A549 (cell line): ENCODE measurements at regions not wholly inside any gene's neighbourhood (a gene's known extent, or its start where the extent isn't known, plus 50 kb on each side); places are given as distances from the start of the nearest gene placed in this dataset.

Source experiments
- ATAC-seq, 2 experiments: fragments of 200-7000 bp in 1 of 2; fragments of >200 bp in 1 of 2; cut with Nextera tagmentation in 1 of 2; cut with Tn5 transposase in 1 of 2; 3 replicates each; pipeline versions ENCODE4 v1.8.0 to v1.9.1; 2018 to 2020; ENCODE audit warnings: mild to moderate bottlenecking in 1 of 2, moderate library complexity in 1 of 2
- CTCF ChIA-PET: fragments of 300-600 bp; sonication (Branson Sonifier 250); formaldehyde crosslinking; extraction: SDS; loops from one replicate; lab custom pipeline; 2021; ENCODE audit warnings: antibody characterized with exemption, inconsistent platforms; lab: Yijun Ruan, JAX
- POLR2A ChIA-PET: fragments of 350-600 bp; formaldehyde crosslinking; extraction: SDS; loops from one replicate; lab custom pipeline; 2021; ENCODE audit warnings: antibody characterized with exemption, inconsistent platforms; lab: Yijun Ruan, JAX
- DNase-seq, 2 experiments: peaks; one replicate each; pipeline versions ENCODE4 v3.0.0 to v3.0.0-alpha.2; 2011 to 2016; ENCODE audit warnings: low read depth in 1 of 2, low spot score in 1 of 2
- FAIRE-seq: peaks from 2 replicates; lab custom pipeline; 2011; peaks lifted over from hg19 to GRCh38; lab: Jason Lieb, UNC
- H3K27ac ChIP-seq, 2 experiments: fragments of >200 bp; sonication (Bioruptor Twin); formaldehyde crosslinking; 3 replicates each; pipeline ENCODE4 v1.5.1; 2016 to 2017
- H3K4me1 ChIP-seq: fragments of >200 bp; sonication (Bioruptor Twin); formaldehyde crosslinking; 3 replicates; pipeline ENCODE4 v1.6.1; 2016
- H3K4me2 ChIP-seq: fragments of >200 bp; sonication (Bioruptor Twin); formaldehyde crosslinking; 3 replicates; pipeline ENCODE4 v1.6.1; 2016
- H3K4me3 ChIP-seq: fragments of >200 bp; sonication (Bioruptor Twin); formaldehyde crosslinking; 3 replicates; pipeline ENCODE4 v1.5.1; 2016
- H3K9me3 ChIP-seq: fragments of >200 bp; sonication (Bioruptor Twin); formaldehyde crosslinking; 3 replicates; pipeline ENCODE4 v1.6.1; 2016
- BCL3 ChIP-seq: fragments of >200 bp; sonication (Bioruptor Twin); formaldehyde crosslinking; IDR thresholded peaks from 3 replicates; pipeline ENCODE4 v1.6.1; 2016
- BHLHE40 ChIP-seq: IDR thresholded peaks from 2 replicates; pipeline ENCODE4 v1.6.1; 2012; ENCODE audit warnings: low read depth, low read length, inconsistent platforms
- CEBPB ChIP-seq, 2 experiments: fragments of >200 bp in 1 of 2; sonication (Bioruptor Twin) in 1 of 2; formaldehyde crosslinking in 1 of 2; IDR thresholded peaks; 2 replicates each; pipeline ENCODE4 v1.6.1; 2012 to 2016
- CHD4 ChIP-seq: fragments of 200-600 bp; sonication (generic); IDR thresholded peaks from 2 replicates; pipeline ENCODE4 v1.6.1; 2016; ENCODE audit warnings: antibody characterized with exemption, mild to moderate bottlenecking, borderline replicate concordance
- E2F6 ChIP-seq: IDR thresholded peaks from 2 replicates; pipeline ENCODE4 v1.6.1; 2012; ENCODE audit warnings: low read depth, borderline replicate concordance
- ELK1 ChIP-seq: fragments of 150-350 bp; IDR thresholded peaks from 2 replicates; pipeline ENCODE4 v1.6.1; 2014; ENCODE audit warnings: low read depth, mild to moderate bottlenecking, low read length
- ESRRA ChIP-seq: fragments of 150-350 bp; IDR thresholded peaks from 2 replicates; pipeline ENCODE4 v1.6.1; 2014; ENCODE audit warnings: mild to moderate bottlenecking, low read length, borderline replicate concordance
- FOSB ChIP-seq: fragments of 250-450 bp; sonication (Bioruptor Pico); IDR thresholded peaks from 2 replicates; pipeline ENCODE4 v1.5.0; 2020; ENCODE audit warnings: mild to moderate bottlenecking, moderate library complexity
- FOSL2 ChIP-seq, 2 experiments: fragments of 450-650 bp in 1 of 2; fragments of >200 bp in 1 of 2; sonication (Bioruptor Twin) in 1 of 2; formaldehyde crosslinking; IDR thresholded peaks; 2 replicates each; pipeline versions ENCODE4 v1.5.0 to v1.6.1; 2016 to 2020; ENCODE audit warnings: mild to moderate bottlenecking in 1 of 2, moderate library complexity in 1 of 2
- FOXS1 ChIP-seq: fragments of 250-450 bp; sonication (Bioruptor Pico); IDR thresholded peaks from 2 replicates; pipeline ENCODE4 v1.5.0; 2020; ENCODE audit warnings: mild to moderate bottlenecking, moderate library complexity
- GATA3 ChIP-seq: IDR thresholded peaks from 2 replicates; pipeline ENCODE4 v1.6.1; 2012; ENCODE audit warnings: borderline replicate concordance
- HDAC2 ChIP-seq: fragments of 200-600 bp; sonication (generic); IDR thresholded peaks from 2 replicates; pipeline ENCODE4 v1.6.1; 2016
- HMGXB4 ChIP-seq: fragments of 250-450 bp; sonication (Bioruptor Pico); IDR thresholded peaks from 2 replicates; pipeline ENCODE4 v1.5.0; 2021; ENCODE audit warnings: mild to moderate bottlenecking, moderate library complexity, borderline replicate concordance
- HOXB5 ChIP-seq: fragments of 250-450 bp; sonication (Bioruptor Pico); IDR thresholded peaks from 2 replicates; pipeline ENCODE4 v1.5.0; 2020; ENCODE audit warnings: mild to moderate bottlenecking, moderate library complexity
- JUN ChIP-seq, 2 experiments: fragments of >200 bp; sonication (Bioruptor Twin); formaldehyde crosslinking; IDR thresholded peaks; 2 replicates in 1 of 2; 3 replicates in 1 of 2; pipeline ENCODE4 v1.6.1; 2016 to 2017
- KDM5A ChIP-seq: fragments of 200-600 bp; sonication (generic); IDR thresholded peaks from 2 replicates; pipeline ENCODE4 v1.6.1; 2016; ENCODE audit warnings: antibody characterized with exemption, mild to moderate bottlenecking
- MAFK ChIP-seq: fragments of 450-650 bp; IDR thresholded peaks from 2 replicates; pipeline ENCODE4 v1.6.1; 2014; ENCODE audit not compliant: partially characterized antibody
- PBX3 ChIP-seq: IDR thresholded peaks from 2 replicates; pipeline ENCODE4 v1.6.1; 2012
- RAD21 ChIP-seq, 2 experiments: fragments of >200 bp in 1 of 2; sonication (Bioruptor Twin) in 1 of 2; formaldehyde crosslinking in 1 of 2; IDR thresholded peaks in 1 of 2; conservative IDR thresholded peaks in 1 of 2; 2 replicates in 1 of 2; 3 replicates in 1 of 2; pipeline ENCODE4 v1.6.1; 2012 to 2018; ENCODE audit warnings: inconsistent platforms in 1 of 2
- RARB ChIP-seq: fragments of 250-450 bp; sonication (Bioruptor Pico); IDR thresholded peaks from 2 replicates; pipeline ENCODE4 v1.8.0; 2021; ENCODE audit warnings: mild to moderate bottlenecking, moderate library complexity
- RCOR1 ChIP-seq: fragments of 150-350 bp; IDR thresholded peaks from 2 replicates; pipeline ENCODE4 v1.6.1; 2014; ENCODE audit warnings: antibody characterized with exemption, low read length, low read depth
- REST ChIP-seq: fragments of 200-600 bp; sonication (generic); IDR thresholded peaks from 2 replicates; pipeline ENCODE4 v1.6.1; 2016; ENCODE audit warnings: antibody characterized with exemption, mild to moderate bottlenecking, moderate library complexity
- RNF2 ChIP-seq: fragments of 200-600 bp; sonication (generic); IDR thresholded peaks from 2 replicates; pipeline ENCODE4 v1.6.1; 2016; ENCODE audit warnings: low read depth, mild to moderate bottlenecking, antibody characterized with exemption, moderate library complexity, borderline replicate concordance
- SMC3 ChIP-seq: fragments of >200 bp; sonication (Bioruptor Twin); formaldehyde crosslinking; IDR thresholded peaks from 3 replicates; pipeline ENCODE4 v1.6.1; 2018; ENCODE audit warnings: inconsistent platforms
- SREBF2 ChIP-seq: fragments of 450-650 bp; IDR thresholded peaks from 2 replicates; pipeline ENCODE4 v1.6.1; 2014; ENCODE audit warnings: mild to moderate bottlenecking, moderate library complexity
- TFCP2L1 ChIP-seq: fragments of 250-450 bp; sonication (Bioruptor Pico); IDR thresholded peaks from 2 replicates; pipeline ENCODE4 v1.5.0; 2021; ENCODE audit warnings: mild to moderate bottlenecking
- TP53 ChIP-seq: fragments of 250-450 bp; sonication (Bioruptor Pico); IDR thresholded peaks from 2 replicates; pipeline ENCODE4 v1.5.0; 2021; ENCODE audit warnings: mild to moderate bottlenecking, moderate library complexity
- ZSCAN20 ChIP-seq: fragments of 250-450 bp; sonication (Bioruptor Pico); IDR thresholded peaks from 2 replicates; pipeline ENCODE4 v1.8.0; 2022; ENCODE audit warnings: mild to moderate bottlenecking, moderate library complexity
- WGBS: methylation state at CpG from one replicate; pipeline ENCODE4 v1.1.6; 2017; ENCODE audit errors: missing lambda C conversion rate; 5-methylcytosine and 5-hydroxymethylcytosine counted together

- Histone ChIP-seq H3K27ac (no peak overlapping the region), H3K4me1 (no peaks in the 10 kb centered on the region), H3K4me2 (no peak overlapping the region), H3K9me3 (no peaks in the 10 kb centered on the region), H3K4me3 (no peak overlapping the region)
- FAIRE-seq (no peak), DNase-seq (no peak), ATAC-seq (no peak)
- CTCF ChIA-PET = no interaction called here
- POLR2A ChIA-PET = no interaction called here
- TF ChIP-seq RAD21 (conservative IDR thresholded peaks at IDR 0.05 in 1 of 2, IDR thresholded peaks at IDR 0.05 in 1 of 2) = no peak
- TF ChIP-seq RARB (CRISPR knock-in tag) = no peak
- no peak for TF ChIP-seq TP53 (CRISPR knock-in tag)
- no peak for TF ChIP-seq HDAC2
- no peak for TF ChIP-seq BCL3
- no peak for TF ChIP-seq SMC3
- no peak for TF ChIP-seq ELK1
- no peak for TF ChIP-seq RCOR1
- TF ChIP-seq FOSB (CRISPR knock-in tag) = no peak
- TF ChIP-seq GATA3 = no peak
- no peak for TF ChIP-seq FOXS1 (CRISPR knock-in tag)
- no peak for TF ChIP-seq JUN (IDR thresholded peaks at IDR 0.05)
- TF ChIP-seq MAFK = no peak
- no peak for TF ChIP-seq TFCP2L1 (CRISPR knock-in tag)
- WGBS = 35% methylated on average over 6 of the region's 6 CpGs
Observed at GRCh38 chr3:118110211-118110610, 924.4 kb downstream of the IGSF11 start.

GRCh38 chr3:118116991-118117390 lies 917.7 kb downstream of the IGSF11 start:
- DNase-seq (no peak), ATAC-seq (no peak), FAIRE-seq (no peak)
- 19% methylated on average over 3 of the region's 3 CpGs for WGBS
- no peaks in the 10 kb centered on the region for H3K4me1 ChIP-seq
- no peak overlapping the region for H3K4me3 ChIP-seq
- POLR2A ChIA-PET = no interaction called here
- CTCF ChIA-PET = no interaction called here
- H3K27ac ChIP-seq = no peak overlapping the region
- no peak overlapping the region for H3K4me2 ChIP-seq
- H3K9me3 ChIP-seq = no peaks in the 10 kb centered on the region
- TF ChIP-seq HOXB5 = no peak
- no peak for TF ChIP-seq ESRRA
- no peak for TF ChIP-seq KDM5A
- TF ChIP-seq HDAC2 = no peak
- no peak for TF ChIP-seq RNF2
- TF ChIP-seq CHD4 = no peak
- TF ChIP-seq JUN (IDR thresholded peaks at IDR 0.05) = no peak
- TF ChIP-seq HMGXB4 (CRISPR knock-in tag) = no peak
- no peak for TF ChIP-seq CEBPB (IDR thresholded peaks at IDR 0.05)
- no peak for TF ChIP-seq SMC3
- no peak for TF ChIP-seq REST
- no peak for TF ChIP-seq BHLHE40
- no peak for TF ChIP-seq ZSCAN20 (CRISPR knock-in tag)
- TF ChIP-seq E2F6 = no peak
- no peak for TF ChIP-seq ELK1
- no peak for TF ChIP-seq PBX3
- no peak for TF ChIP-seq FOSL2 (IDR thresholded peaks at IDR 0.05)
- no peak for TF ChIP-seq FOSL2 (CRISPR knock-in tag; IDR thresholded peaks at IDR 0.05)
- TF ChIP-seq SREBF2 = no peak
